MCF 10A (cell line): ENCODE measurements at regions not wholly inside any gene's neighbourhood (a gene's known extent, or its start where the extent isn't known, plus 50 kb on each side); places are given as distances from the start of the nearest gene placed in this dataset.

ENCODE experiments used
- BruUV-seq: library from RNA; stranded (reverse); fragments of 400-500 nt; replicated peaks from 2 replicates; lab custom pipeline; 2021; lab: Mats Ljungman, UMichigan
- CTCF ChIA-PET: fragments of 300-600 bp; sonication (Branson Sonifier 250); formaldehyde crosslinking; extraction: SDS; loops from one replicate; lab custom pipeline; 2021; ENCODE audit warnings: antibody characterized with exemption, inconsistent platforms; lab: Yijun Ruan, JAX
- POLR2A ChIA-PET: fragments of 300-600, 350-650 bp; sonication (Branson Sonifier 250); formaldehyde crosslinking; extraction: SDS; loops from one replicate; lab custom pipeline; 2020; ENCODE audit warnings: antibody characterized with exemption, inconsistent platforms; lab: Yijun Ruan, JAX
- DNase-seq: peaks from one replicate; pipeline ENCODE4 v3.0.0-alpha.2; 2018; ENCODE audit not compliant: unreplicated experiment
- H3K27ac Mint-ChIP-seq: one replicate; pipeline ENCODE4 v1.8.0; 2022; ENCODE audit warnings: mild to moderate bottlenecking, low read depth, mixed read lengths; ENCODE audit not compliant: unreplicated experiment
- H3K27me3 Mint-ChIP-seq: one replicate; pipeline ENCODE4 v1.8.0; 2022; ENCODE audit warnings: mixed read lengths; ENCODE audit not compliant: insufficient read depth, unreplicated experiment
- H3K36me3 Mint-ChIP-seq: one replicate; pipeline ENCODE4 v1.8.0; 2022; ENCODE audit warnings: mild to moderate bottlenecking, moderate library complexity, mixed read lengths; ENCODE audit not compliant: insufficient read depth, unreplicated experiment
- H3K4me1 Mint-ChIP-seq: one replicate; pipeline ENCODE4 v1.8.0; 2022; ENCODE audit warnings: mixed read lengths; ENCODE audit not compliant: insufficient read depth, unreplicated experiment
- H3K4me3 Mint-ChIP-seq: one replicate; pipeline ENCODE4 v1.8.0; 2022; ENCODE audit warnings: mild to moderate bottlenecking, moderate library complexity, mixed read lengths; ENCODE audit not compliant: unreplicated experiment
- H3K9me3 Mint-ChIP-seq: one replicate; pipeline ENCODE4 v1.8.0; 2022; ENCODE audit warnings: mixed read lengths; ENCODE audit not compliant: unreplicated experiment
- CTCF ChIP-seq: fragments of 200-600 bp; IDR thresholded peaks from one replicate; pipeline ENCODE4 v1.8.0; 2022; ENCODE audit warnings: antibody characterized with exemption, mild to moderate bottlenecking; ENCODE audit not compliant: unreplicated experiment
- intact Hi-C: fragments of 100-400 bp; cut with micrococcal nuclease; formaldehyde crosslinking; loops from 2 replicates; pipeline ENCODE4 v1.14.1; 2022

- CTCF ChIA-PET = no interaction called here
These were observed 808.7 kb upstream of the AUTS2 start for GRCh38 chr7:68789597-68789996.

GRCh38 chr7:68792351-68792750 is 805.9 kb upstream of the AUTS2 start:
- intact Hi-C loops = no loop called here
- no peak overlapping the region for H3K27ac Mint-ChIP-seq
- ChIA-PET CTCF (no interaction called here), POLR2A (no interaction called here)
- no TSS peak for BruUV-seq
- no peak for DNase-seq
- peaks cover 16% of the 10 kb centered on the region for H3K9me3 Mint-ChIP-seq
- TF ChIP-seq CTCF = no peak
- no peaks in the 10 kb centered on the region for H3K36me3 Mint-ChIP-seq
- no peaks in the 10 kb centered on the region for H3K4me1 Mint-ChIP-seq
- no peaks in the 10 kb centered on the region for H3K27me3 Mint-ChIP-seq
- H3K4me3 Mint-ChIP-seq = no peak overlapping the region

More at GRCh38 chr7:68789597-68789996, 808.7 kb upstream of the AUTS2 start:
- no peak for TF ChIP-seq CTCF
- BruUV-seq = no TSS peak
- Mint-ChIP-seq H3K4me1 (no peaks in the 10 kb centered on the region), H3K27me3 (no peaks in the 10 kb centered on the region), H3K36me3 (no peaks in the 10 kb centered on the region), H3K9me3 (peaks cover 6% of the 10 kb centered on the region), H3K27ac (no peak overlapping the region), H3K4me3 (no peak overlapping the region)
- POLR2A ChIA-PET = no interaction called here
- no peak for DNase-seq
- intact Hi-C loops = no loop called here

GRCh38 chr7:68793513-68793912 is 804.8 kb upstream of the AUTS2 start:
- BruUV-seq = no TSS peak
- TF ChIP-seq CTCF = no peak
- no peak overlapping the region for H3K27ac Mint-ChIP-seq
- H3K4me1 Mint-ChIP-seq = no peaks in the 10 kb centered on the region
- no peak for DNase-seq
- POLR2A ChIA-PET = no interaction called here
- no peaks in the 10 kb centered on the region for H3K27me3 Mint-ChIP-seq
- intact Hi-C loops = no loop called here
- peaks cover 18% of the 10 kb centered on the region for H3K9me3 Mint-ChIP-seq
- H3K36me3 Mint-ChIP-seq = no peaks in the 10 kb centered on the region
- CTCF ChIA-PET = no interaction called here
- no peak overlapping the region for H3K4me3 Mint-ChIP-seq

- ChIA-PET CTCF (no interaction called here), POLR2A (no interaction called here)
- H3K27me3 Mint-ChIP-seq = no peaks in the 10 kb centered on the region
- no peaks in the 10 kb centered on the region for H3K36me3 Mint-ChIP-seq
- no TSS peak for BruUV-seq
- H3K27ac Mint-ChIP-seq = no peak overlapping the region
- H3K4me1 Mint-ChIP-seq = no peaks in the 10 kb centered on the region
- no peak for TF ChIP-seq CTCF
- H3K4me3 Mint-ChIP-seq = no peak overlapping the region
- intact Hi-C loops = no loop called here
- H3K9me3 Mint-ChIP-seq = peaks cover 20% of the 10 kb centered on the region
- DNase-seq = no peak
These were observed 798.0 kb upstream of the AUTS2 start for GRCh38 chr7:68800316-68800715.
